Keratinocyte (primary cell): ENCODE measurements at regions not wholly inside any gene's neighbourhood (a gene's known extent, or its start where the extent isn't known, plus 50 kb on each side); places are given as distances from the start of the nearest gene placed in this dataset.

Experiments
- DNase-seq: peaks from one replicate; pipeline ENCODE4 v3.0.0-alpha.2; 2011; ENCODE audit warnings: low read depth, missing footprints, low spot score
- FAIRE-seq: peaks from 2 replicates; lab custom pipeline; 2011; peaks lifted over from hg19 to GRCh38; lab: Jason Lieb, UNC
- H2AFZ ChIP-seq: 2 replicates; pipeline ENCODE4 v1.6.0; 2012; ENCODE audit warnings: low read length, control low read depth, inconsistent platforms; ENCODE audit not compliant: control insufficient read depth
- H3K27ac ChIP-seq: 2 replicates; pipeline ENCODE4 v1.5.1; 2011; ENCODE audit warnings: low read length; ENCODE audit not compliant: control insufficient read depth, insufficient read depth
- H3K27me3 ChIP-seq: 3 replicates; pipeline ENCODE4 v1.6.0; 2011; ENCODE audit warnings: low read length; ENCODE audit not compliant: control insufficient read depth, insufficient read depth; ENCODE audit errors: extremely low read depth
- H3K36me3 ChIP-seq, 2 experiments: 2 replicates in 1 of 2; 3 replicates in 1 of 2; pipeline ENCODE4 v1.5.1; 2011; ENCODE audit warnings: low read length in 2 of 2, mild to moderate bottlenecking in 1 of 2; ENCODE audit not compliant: control insufficient read depth in 2 of 2, insufficient read depth in 2 of 2; ENCODE audit errors: extremely low read depth in 1 of 2
- H3K4me1 ChIP-seq: 3 replicates; pipeline ENCODE4 v1.5.1; 2011; ENCODE audit warnings: low read length; ENCODE audit not compliant: control insufficient read depth, insufficient read depth; ENCODE audit errors: extremely low read depth
- H3K4me2 ChIP-seq: 3 replicates; pipeline ENCODE4 v1.6.0; 2011; ENCODE audit warnings: low read depth, low read length; ENCODE audit not compliant: control insufficient read depth, insufficient read depth; ENCODE audit errors: extremely low read depth
- H3K4me3 ChIP-seq, 3 experiments: fragments of 200-600 bp in 1 of 3; sonication (generic) in 1 of 3; 2 replicates in 2 of 3; 3 replicates in 1 of 3; pipeline ENCODE4 v1.5.1; 2011 to 2016; ENCODE audit warnings: low read length in 3 of 3, mild to moderate bottlenecking in 3 of 3, control low read depth in 2 of 3, inconsistent platforms in 1 of 3, low read depth in 1 of 3, mixed read lengths in 1 of 3, mixed run types in 1 of 3, moderate library complexity in 1 of 3; ENCODE audit not compliant: control insufficient read depth in 2 of 3, insufficient read depth in 2 of 3; ENCODE audit errors: extremely low read depth in 1 of 3
- H3K79me2 ChIP-seq: 2 replicates; pipeline ENCODE4 v1.6.0; 2012; ENCODE audit warnings: low read length; ENCODE audit not compliant: control insufficient read depth, insufficient read depth
- H3K9ac ChIP-seq: 3 replicates; pipeline ENCODE4 v1.6.0; 2011; ENCODE audit warnings: low read length; ENCODE audit not compliant: control insufficient read depth, insufficient read depth; ENCODE audit errors: extremely low read depth
- H3K9me1 ChIP-seq: 3 replicates; pipeline ENCODE4 v1.6.0; 2011; ENCODE audit warnings: low read length; ENCODE audit not compliant: control insufficient read depth, insufficient read depth; ENCODE audit errors: extremely low read depth
- H3K9me3 ChIP-seq: 2 replicates; pipeline ENCODE4 v1.5.1; 2012; ENCODE audit warnings: low read depth, low read length; ENCODE audit not compliant: control insufficient read depth
- H4K20me1 ChIP-seq: 3 replicates; pipeline ENCODE4 v1.6.0; 2011; ENCODE audit warnings: low read length; ENCODE audit not compliant: control insufficient read depth, insufficient read depth; ENCODE audit errors: extremely low read depth
- CTCF ChIP-seq, 3 experiments: IDR thresholded peaks in 1 of 3; conservative IDR thresholded peaks in 1 of 3; optimal IDR thresholded peaks in 1 of 3; 2 replicates in 2 of 3; 3 replicates in 1 of 3; pipeline versions ENCODE3 to v1.5.1; 2011; ENCODE audit warnings: low read length in 3 of 3, mild to moderate bottlenecking in 3 of 3, moderate library complexity in 2 of 3, control low read depth in 1 of 3, inconsistent platforms in 1 of 3; ENCODE audit not compliant: insufficient read depth in 2 of 3; ENCODE audit errors: extremely low read depth in 1 of 3
- EZH2 ChIP-seq: IDR thresholded peaks from one replicate; pipeline ENCODE4 v1.6.1; 2012; ENCODE audit warnings: inconsistent platforms, mild to moderate bottlenecking, low read length, moderate library complexity
- dilution Hi-C: fragments of 300-500 bp; cut with MboI; formaldehyde crosslinking; loops from one replicate; pipeline ENCODE4 v1.7.0; 2020; ENCODE audit warnings: low sequenced_read_pairs; ENCODE audit not compliant: extremely low pct_ligation_motif_present

DNA sequence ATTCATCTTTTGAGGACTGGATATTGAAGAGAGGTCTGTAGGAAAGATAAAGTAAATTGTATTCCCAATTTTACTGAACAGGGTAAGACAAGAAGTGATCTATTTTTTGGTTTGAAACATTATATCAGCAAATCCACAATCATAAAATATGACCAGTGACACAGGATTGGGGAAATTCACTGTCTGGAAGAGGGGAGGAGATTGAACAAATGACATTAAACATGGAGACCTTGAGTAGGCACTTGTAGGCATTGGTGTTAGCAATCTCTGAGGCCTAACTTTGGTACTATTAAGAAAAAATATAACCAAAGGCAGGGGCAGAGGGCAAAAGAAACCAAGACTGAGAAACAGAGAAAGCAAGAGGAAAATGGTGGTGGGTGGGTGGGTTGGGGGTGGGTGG, 132.6 kb upstream of the TMEM161B start:
- no peaks in the 10 kb centered on the region for H3K9me3 ChIP-seq
- no peak for FAIRE-seq
- no peak overlapping the region for H2AFZ ChIP-seq
- H3K79me2 ChIP-seq: no peaks in the 10 kb centered on the region
- dilution Hi-C loops: no loop called here
- H3K9ac ChIP-seq: no peak overlapping the region
- H3K27ac ChIP-seq: no peak overlapping the region
- no peak for TF ChIP-seq EZH2
- TF ChIP-seq CTCF (optimal IDR thresholded peaks at IDR 0.05 in 1 of 3, IDR thresholded peaks at IDR 0.05 in 1 of 3, conservative IDR thresholded peaks at IDR 0.05 in 1 of 3; ENCODE audit: extremely low read depth in 1 of 3, insufficient read depth in 2 of 3, low read length in 3 of 3): no peak
- H3K4me3 ChIP-seq: no peak overlapping the region
- no peaks in the 10 kb centered on the region for H3K27me3 ChIP-seq
- no peaks in the 10 kb centered on the region for H3K36me3 ChIP-seq
- H4K20me1 ChIP-seq: no peaks in the 10 kb centered on the region
- H3K4me1 ChIP-seq: no peaks in the 10 kb centered on the region
- no peak for DNase-seq
- no peaks in the 10 kb centered on the region for H3K9me1 ChIP-seq
- H3K4me2 ChIP-seq: no peak overlapping the region

DNA sequence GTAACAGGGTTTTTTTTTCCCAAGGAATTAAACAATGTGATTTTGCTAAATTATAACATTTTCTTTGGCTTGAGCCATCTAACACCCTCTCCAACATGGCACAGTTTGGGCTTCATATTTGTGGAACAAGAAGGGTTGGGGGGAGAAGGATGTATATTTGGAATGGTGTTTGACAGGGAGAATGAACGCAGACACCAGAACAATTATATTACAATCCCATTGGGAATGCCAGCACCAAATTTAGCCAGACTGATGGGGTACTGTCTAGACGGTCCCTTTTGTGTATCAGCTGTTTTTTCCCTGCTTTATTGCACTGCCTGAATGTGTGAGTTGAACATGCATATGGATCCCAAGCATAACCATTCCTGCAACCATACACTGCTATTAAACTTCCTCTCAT, 130.9 kb upstream of the TMEM161B start:
- FAIRE-seq: no peak
- Histone ChIP-seq H3K4me1 (no peaks in the 10 kb centered on the region), H3K4me3 (no peak overlapping the region), H3K9ac (no peak overlapping the region), H3K9me1 (no peaks in the 10 kb centered on the region), H3K36me3 (no peaks in the 10 kb centered on the region), H3K4me2 (no peak overlapping the region), H4K20me1 (no peaks in the 10 kb centered on the region), H3K27me3 (no peaks in the 10 kb centered on the region), H3K79me2 (no peaks in the 10 kb centered on the region), H2AFZ (no peak overlapping the region), H3K9me3 (no peaks in the 10 kb centered on the region), H3K27ac (no peak overlapping the region)
- DNase-seq: no peak
- TF ChIP-seq EZH2 (no peak), CTCF (optimal IDR thresholded peaks at IDR 0.05 in 1 of 3, IDR thresholded peaks at IDR 0.05 in 1 of 3, conservative IDR thresholded peaks at IDR 0.05 in 1 of 3; ENCODE audit: extremely low read depth in 1 of 3, insufficient read depth in 2 of 3, low read length in 3 of 3) (no peak)
- dilution Hi-C loops: no loop called here
